K562 (cell line): ENCODE measurements at regions not wholly inside any gene's neighbourhood (a gene's known extent, or its start where the extent isn't known, plus 50 kb on each side); places are given as distances from the start of the nearest gene placed in this dataset.

Experiments used
- CHD2 ChIP-seq: IDR thresholded peaks from 2 replicates; pipeline ENCODE4 v1.6.1; 2011; ENCODE audit warnings: low read depth, low read length
- ESRRA ChIP-seq: fragments of 450-650 bp; IDR thresholded peaks from 2 replicates; pipeline ENCODE4 v1.6.1; 2014; ENCODE audit warnings: low read depth, mild to moderate bottlenecking, moderate library complexity, borderline replicate concordance
- ETS2 ChIP-seq: IDR thresholded peaks from 2 replicates; pipeline ENCODE4 v1.6.1; 2016; ENCODE audit warnings: borderline replicate concordance, missing genetic modification characterization, mild to moderate bottlenecking, moderate library complexity, missing compliant biosample characterization; ENCODE audit not compliant: poor library complexity, severe bottlenecking
- MTA3 ChIP-seq: fragments of 450-650 bp; formaldehyde crosslinking; IDR thresholded peaks from 2 replicates; pipeline ENCODE4 v1.6.1; 2017; ENCODE audit warnings: mild to moderate bottlenecking, borderline replicate concordance
- POLR2A ChIP-seq: fragments of 450-650 bp; conservative IDR thresholded peaks from 2 replicates; pipeline ENCODE4 v1.6.1; 2016
- SRSF1 ChIP-seq: fragments of 200-400 bp; formaldehyde crosslinking; IDR thresholded peaks from 2 replicates; pipeline ENCODE4 v1.6.1; 2017; ENCODE audit warnings: mild to moderate bottlenecking, low read depth, low read length, moderate library complexity
- ZBTB1 ChIP-seq: sonication (generic); formaldehyde crosslinking; IDR thresholded peaks from 2 replicates; pipeline ENCODE4 v1.8.1; 2023; ENCODE audit warnings: missing genetic modification reagents, low read depth, mild to moderate bottlenecking, borderline replicate concordance
- ZNF274 ChIP-seq: IDR thresholded peaks from 2 replicates; pipeline ENCODE4 v1.6.1; 2011; ENCODE audit warnings: low read depth, mild to moderate bottlenecking, low read length, moderate library complexity, borderline replicate concordance
- TF ChIP-seq, protein P1 (sequence below), 3 experiments: IDR thresholded peaks in 2 of 3; conservative IDR thresholded peaks in 1 of 3; 2 replicates each; pipeline ENCODE4 v1.5.1; 2011 to 2012; ENCODE audit warnings: low read length in 3 of 3, mild to moderate bottlenecking in 3 of 3, control low read depth in 2 of 3, improper control_type of control experiment in 1 of 3, inconsistent platforms in 1 of 3, low read depth in 1 of 3, mixed read lengths in 1 of 3, moderate library complexity in 1 of 3; ENCODE audit not compliant: insufficient read depth in 2 of 3
- TF ChIP-seq, protein P2 (sequence below): sonication (generic); formaldehyde crosslinking; IDR thresholded peaks from 2 replicates; pipeline ENCODE4 v1.8.1; 2023; ENCODE audit warnings: mild to moderate bottlenecking, missing genetic modification reagents

- TF ChIP-seq POLR2A (no peak), CHD2 (no peak), ESRRA (no peak), MTA3 (no peak), ZBTB1 (CRISPR knock-in tag) (no peak), ZNF274 (no peak), SRSF1 (no peak), ETS2 (tag) (no peak)
- TF ChIP-seq, protein P1, sequence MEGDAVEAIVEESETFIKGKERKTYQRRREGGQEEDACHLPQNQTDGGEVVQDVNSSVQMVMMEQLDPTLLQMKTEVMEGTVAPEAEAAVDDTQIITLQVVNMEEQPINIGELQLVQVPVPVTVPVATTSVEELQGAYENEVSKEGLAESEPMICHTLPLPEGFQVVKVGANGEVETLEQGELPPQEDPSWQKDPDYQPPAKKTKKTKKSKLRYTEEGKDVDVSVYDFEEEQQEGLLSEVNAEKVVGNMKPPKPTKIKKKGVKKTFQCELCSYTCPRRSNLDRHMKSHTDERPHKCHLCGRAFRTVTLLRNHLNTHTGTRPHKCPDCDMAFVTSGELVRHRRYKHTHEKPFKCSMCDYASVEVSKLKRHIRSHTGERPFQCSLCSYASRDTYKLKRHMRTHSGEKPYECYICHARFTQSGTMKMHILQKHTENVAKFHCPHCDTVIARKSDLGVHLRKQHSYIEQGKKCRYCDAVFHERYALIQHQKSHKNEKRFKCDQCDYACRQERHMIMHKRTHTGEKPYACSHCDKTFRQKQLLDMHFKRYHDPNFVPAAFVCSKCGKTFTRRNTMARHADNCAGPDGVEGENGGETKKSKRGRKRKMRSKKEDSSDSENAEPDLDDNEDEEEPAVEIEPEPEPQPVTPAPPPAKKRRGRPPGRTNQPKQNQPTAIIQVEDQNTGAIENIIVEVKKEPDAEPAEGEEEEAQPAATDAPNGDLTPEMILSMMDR (IDR thresholded peaks at IDR 0.05 in 2 of 3, conservative IDR thresholded peaks at IDR 0.05 in 1 of 3; ENCODE audit: insufficient read depth in 2 of 3, low read depth in 1 of 3, low read length in 3 of 3), result no peak
- TF ChIP-seq, protein P2, sequence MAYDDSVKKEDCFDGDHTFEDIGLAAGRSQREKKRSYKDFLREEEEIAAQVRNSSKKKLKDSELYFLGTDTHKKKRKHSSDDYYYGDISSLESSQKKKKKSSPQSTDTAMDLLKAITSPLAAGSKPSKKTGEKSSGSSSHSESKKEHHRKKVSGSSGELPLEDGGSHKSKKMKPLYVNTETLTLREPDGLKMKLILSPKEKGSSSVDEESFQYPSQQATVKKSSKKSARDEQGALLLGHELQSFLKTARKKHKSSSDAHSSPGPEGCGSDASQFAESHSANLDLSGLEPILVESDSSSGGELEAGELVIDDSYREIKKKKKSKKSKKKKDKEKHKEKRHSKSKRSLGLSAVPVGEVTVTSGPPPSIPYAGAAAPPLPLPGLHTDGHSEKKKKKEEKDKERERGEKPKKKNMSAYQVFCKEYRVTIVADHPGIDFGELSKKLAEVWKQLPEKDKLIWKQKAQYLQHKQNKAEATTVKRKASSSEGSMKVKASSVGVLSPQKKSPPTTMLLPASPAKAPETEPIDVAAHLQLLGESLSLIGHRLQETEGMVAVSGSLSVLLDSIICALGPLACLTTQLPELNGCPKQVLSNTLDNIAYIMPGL, result no peak
Observed at GRCh38 chrX:115472131-115472530, 88.8 kb upstream of the PLS3 start.
